ENCODE measurements at regions not wholly inside any gene's neighbourhood (a gene's known extent, or its start where the extent isn't known, plus 50 kb on each side); places are given as distances from the start of the nearest gene placed in this dataset.

DNA sequence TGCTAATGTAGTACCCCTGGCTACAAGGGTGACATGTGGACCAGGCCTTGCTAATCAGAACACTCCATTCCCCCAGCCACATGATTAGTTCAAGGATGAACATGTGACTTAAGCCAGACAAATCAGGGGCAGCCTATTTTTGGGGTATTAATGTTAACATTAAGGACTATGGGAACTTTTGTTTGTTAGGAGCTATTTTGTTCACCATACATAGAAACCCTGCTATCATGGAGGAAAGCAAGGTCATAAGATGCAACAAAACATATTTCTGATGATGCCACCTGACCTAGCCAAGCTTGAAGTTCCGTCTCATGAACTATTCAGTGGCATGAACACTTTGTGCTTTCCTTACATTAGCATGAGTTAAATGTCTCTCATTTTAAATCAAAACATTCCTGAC lies 90.8 kb upstream of the PELI2 start:
- H3K27me3 ChIP-seq (ENCODE audit: insufficient read depth, low read length), result peaks cover 14% of the 10 kb centered on the region; the same call in 1 of the 2 replicates

GRCh38 chr14:56027916-56028712 lies 90.1 kb upstream of the PELI2 start:
- Histone ChIP-seq H3K79me2 (ENCODE audit: control insufficient read depth, insufficient read depth, low read length, unreplicated experiment) (no peaks in the 10 kb centered on the region), H3K4me1 (ENCODE audit: control insufficient read depth, insufficient read depth, low read length, unreplicated experiment) (no peaks in the 10 kb centered on the region), H3K36me3 (ENCODE audit: insufficient read depth, low read length) (no peaks in the 10 kb centered on the region), H3K27ac (ENCODE audit: low read depth, low read length) (no peak overlapping the region), H2AFZ (ENCODE audit: low read length, unreplicated experiment) (no peak overlapping the region), H3K27me3 (ENCODE audit: insufficient read depth, low read length) (peaks cover 14% of the 10 kb centered on the region; the same call in 1 of the 2 replicates), H3K4me3 (ENCODE audit: low read depth, low read length) (no peak overlapping the region)

More for the DNA sequence above, 90.8 kb upstream of the PELI2 start:
- no peaks in the 10 kb centered on the region for H3K4me1 ChIP-seq (ENCODE audit: control insufficient read depth, insufficient read depth, low read length, unreplicated experiment)
- no peaks in the 10 kb centered on the region for H3K36me3 ChIP-seq (ENCODE audit: insufficient read depth, low read length)
- H2AFZ ChIP-seq (ENCODE audit: low read length, unreplicated experiment), result no peak overlapping the region
- no peaks in the 10 kb centered on the region for H3K79me2 ChIP-seq (ENCODE audit: control insufficient read depth, insufficient read depth, low read length, unreplicated experiment)
- H3K27ac ChIP-seq (ENCODE audit: low read depth, low read length), result no peak overlapping the region
- no peak overlapping the region for H3K4me3 ChIP-seq (ENCODE audit: low read depth, low read length)

GRCh38 chr14:56036353-56036752 lies 81.9 kb upstream of the PELI2 start:
- H3K4me3 ChIP-seq (ENCODE audit: low read depth, low read length), result no peak overlapping the region
- no peaks in the 10 kb centered on the region for H3K4me1 ChIP-seq (ENCODE audit: control insufficient read depth, insufficient read depth, low read length, unreplicated experiment)
- H3K79me2 ChIP-seq (ENCODE audit: control insufficient read depth, insufficient read depth, low read length, unreplicated experiment), result no peaks in the 10 kb centered on the region
- H3K27ac ChIP-seq (ENCODE audit: low read depth, low read length), result no peak overlapping the region
- no peak overlapping the region for H2AFZ ChIP-seq (ENCODE audit: low read length, unreplicated experiment)
- no peaks in the 10 kb centered on the region for H3K36me3 ChIP-seq (ENCODE audit: insufficient read depth, low read length)
- peaks cover 24% of the 10 kb centered on the region; the same call in 1 of the 2 replicates for H3K27me3 ChIP-seq (ENCODE audit: insufficient read depth, low read length)

DNA sequence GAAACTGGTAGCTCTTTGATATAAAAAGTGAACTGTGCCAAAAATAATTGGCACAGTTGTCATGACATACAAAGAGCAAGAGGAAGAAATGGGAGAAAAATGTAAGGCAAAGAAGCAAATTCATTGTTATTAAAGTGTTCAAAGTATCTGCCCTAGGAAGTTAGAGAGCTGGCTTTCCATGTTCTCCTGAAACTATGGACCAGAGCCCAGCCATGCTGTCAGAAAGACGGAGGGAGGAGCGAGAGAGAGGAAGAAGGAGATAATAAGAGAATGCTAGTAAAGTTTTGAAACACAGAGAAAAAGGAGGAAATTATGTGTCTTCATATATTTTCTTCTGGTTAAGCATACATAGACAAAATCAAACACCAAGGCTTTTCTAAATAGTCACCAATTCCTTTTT lies 78.1 kb upstream of the PELI2 start:
- Histone ChIP-seq H3K4me3 (ENCODE audit: low read depth, low read length) (no peak overlapping the region), H3K27ac (ENCODE audit: low read depth, low read length) (no peak overlapping the region), H3K36me3 (ENCODE audit: insufficient read depth, low read length) (no peaks in the 10 kb centered on the region), H2AFZ (ENCODE audit: low read length, unreplicated experiment) (no peak overlapping the region), H3K4me1 (ENCODE audit: control insufficient read depth, insufficient read depth, low read length, unreplicated experiment) (no peaks in the 10 kb centered on the region), H3K79me2 (ENCODE audit: control insufficient read depth, insufficient read depth, low read length, unreplicated experiment) (no peaks in the 10 kb centered on the region), H3K27me3 (ENCODE audit: insufficient read depth, low read length) (peaks cover 40% of the 10 kb centered on the region)

DNA sequence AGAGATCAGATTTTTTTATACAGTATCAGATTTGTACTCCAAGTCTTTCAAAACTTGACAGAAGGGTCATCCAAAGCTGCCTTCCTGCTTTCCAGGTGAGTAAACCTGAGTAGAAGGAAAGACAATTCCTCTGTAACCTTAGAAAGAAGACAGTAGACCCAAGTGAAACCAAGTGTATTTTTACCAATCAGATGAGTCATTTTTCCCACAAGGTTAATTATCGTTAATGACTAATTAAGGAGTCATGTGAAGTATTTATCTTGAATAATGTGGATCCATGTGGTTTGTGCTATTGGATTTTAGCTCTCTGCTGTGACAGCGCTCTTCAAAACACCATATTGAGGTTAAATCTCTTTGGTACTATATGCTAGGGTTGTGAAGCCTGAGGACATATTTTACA lies 74.0 kb upstream of the PELI2 start:
- Histone ChIP-seq H3K27me3 (ENCODE audit: insufficient read depth, low read length) (peaks cover 28% of the 10 kb centered on the region), H3K4me1 (ENCODE audit: control insufficient read depth, insufficient read depth, low read length, unreplicated experiment) (no peaks in the 10 kb centered on the region), H3K27ac (ENCODE audit: low read depth, low read length) (no peak overlapping the region)

DNA sequence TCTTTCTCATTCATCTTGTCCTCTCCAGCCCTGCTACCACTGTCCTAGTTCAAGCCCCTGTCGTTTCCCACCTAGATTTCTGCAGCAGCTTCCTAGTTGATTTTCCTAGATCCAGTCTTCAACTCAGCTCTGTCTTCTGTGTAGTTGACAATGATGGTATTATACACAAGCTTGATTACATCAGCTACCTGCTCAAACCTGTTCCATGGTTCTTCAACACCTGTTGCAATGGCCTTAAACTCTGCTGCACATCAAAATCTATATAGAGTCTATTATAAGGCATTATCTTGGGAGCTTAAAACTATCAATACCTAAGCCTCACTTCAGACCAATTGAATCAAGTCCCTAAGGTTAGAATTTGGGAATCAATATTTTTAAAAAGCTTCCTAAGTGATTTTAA lies 71.7 kb upstream of the PELI2 start:
- Histone ChIP-seq H3K36me3 (ENCODE audit: insufficient read depth, low read length) (no peaks in the 10 kb centered on the region), H3K79me2 (ENCODE audit: control insufficient read depth, insufficient read depth, low read length, unreplicated experiment) (no peaks in the 10 kb centered on the region), H2AFZ (ENCODE audit: low read length, unreplicated experiment) (no peak overlapping the region), H3K27ac (ENCODE audit: low read depth, low read length) (no peak overlapping the region), H3K27me3 (ENCODE audit: insufficient read depth, low read length) (peaks cover 25% of the 10 kb centered on the region), H3K4me3 (ENCODE audit: low read depth, low read length) (no peak overlapping the region), H3K4me1 (ENCODE audit: control insufficient read depth, insufficient read depth, low read length, unreplicated experiment) (no peaks in the 10 kb centered on the region)

More for the DNA sequence above, 74.0 kb upstream of the PELI2 start:
- Histone ChIP-seq H3K4me3 (ENCODE audit: low read depth, low read length) (no peak overlapping the region), H2AFZ (ENCODE audit: low read length, unreplicated experiment) (no peak overlapping the region), H3K79me2 (ENCODE audit: control insufficient read depth, insufficient read depth, low read length, unreplicated experiment) (no peaks in the 10 kb centered on the region), H3K36me3 (ENCODE audit: insufficient read depth, low read length) (no peaks in the 10 kb centered on the region)

GRCh38 chr14:56046996-56047395 lies 71.2 kb upstream of the PELI2 start:
- no peak overlapping the region for H3K4me3 ChIP-seq (ENCODE audit: low read depth, low read length)
- H3K4me1 ChIP-seq (ENCODE audit: control insufficient read depth, insufficient read depth, low read length, unreplicated experiment), result no peaks in the 10 kb centered on the region
- no peak overlapping the region for H2AFZ ChIP-seq (ENCODE audit: low read length, unreplicated experiment)
- H3K36me3 ChIP-seq (ENCODE audit: insufficient read depth, low read length), result no peaks in the 10 kb centered on the region
- H3K27ac ChIP-seq (ENCODE audit: low read depth, low read length), result no peak overlapping the region
- no peaks in the 10 kb centered on the region for H3K79me2 ChIP-seq (ENCODE audit: control insufficient read depth, insufficient read depth, low read length, unreplicated experiment)
- peaks cover 24% of the 10 kb centered on the region for H3K27me3 ChIP-seq (ENCODE audit: insufficient read depth, low read length)

DNA sequence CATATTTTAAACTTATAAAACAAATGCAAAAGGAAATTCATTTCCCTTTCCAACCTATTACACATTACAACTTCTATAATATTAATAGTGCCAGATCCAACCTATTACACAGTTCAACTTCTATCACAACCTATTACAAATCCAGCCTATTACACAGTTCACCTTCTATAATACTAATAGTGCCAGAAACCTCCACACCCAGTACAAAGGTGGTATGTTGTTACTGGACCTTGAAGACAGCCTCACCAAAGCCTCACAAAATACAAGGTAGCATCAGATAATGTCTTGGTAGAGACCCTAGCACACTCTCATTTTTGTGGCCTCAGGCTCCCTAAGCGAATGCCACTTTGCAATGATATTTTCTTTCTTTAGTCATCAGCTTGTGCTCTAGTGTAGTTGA lies 68.7 kb upstream of the PELI2 start:
- Histone ChIP-seq H2AFZ (ENCODE audit: low read length, unreplicated experiment) (no peak overlapping the region), H3K4me3 (ENCODE audit: low read depth, low read length) (no peak overlapping the region), H3K27me3 (ENCODE audit: insufficient read depth, low read length) (peaks cover 23% of the 10 kb centered on the region), H3K36me3 (ENCODE audit: insufficient read depth, low read length) (no peaks in the 10 kb centered on the region), H3K79me2 (ENCODE audit: control insufficient read depth, insufficient read depth, low read length, unreplicated experiment) (no peaks in the 10 kb centered on the region), H3K4me1 (ENCODE audit: control insufficient read depth, insufficient read depth, low read length, unreplicated experiment) (no peaks in the 10 kb centered on the region), H3K27ac (ENCODE audit: low read depth, low read length) (no peak overlapping the region)

DNA sequence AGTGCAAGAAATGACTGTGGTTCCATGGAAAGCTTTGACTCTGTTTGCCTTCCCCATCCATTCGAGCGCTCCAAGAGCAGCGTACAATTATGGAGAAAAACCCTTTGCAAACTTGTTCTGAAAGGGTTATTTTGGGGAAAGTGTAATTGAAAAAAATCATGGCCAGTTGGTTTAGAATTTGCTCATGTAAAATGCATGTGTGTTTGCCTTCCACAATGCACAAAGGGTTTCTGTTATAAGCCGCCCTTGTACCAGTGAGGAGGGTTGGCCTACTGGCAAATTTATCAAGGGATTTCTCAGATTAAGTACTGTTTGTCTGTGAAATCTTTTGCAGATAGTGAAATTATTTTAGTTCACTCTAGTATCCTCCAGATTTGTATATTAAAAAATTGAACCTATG lies 62.7 kb upstream of the PELI2 start:
- Histone ChIP-seq H3K4me3 (ENCODE audit: low read depth, low read length) (no peak overlapping the region), H3K36me3 (ENCODE audit: insufficient read depth, low read length) (no peaks in the 10 kb centered on the region), H3K27me3 (ENCODE audit: insufficient read depth, low read length) (peaks cover 50% of the 10 kb centered on the region), H2AFZ (ENCODE audit: low read length, unreplicated experiment) (no peak overlapping the region), H3K79me2 (ENCODE audit: control insufficient read depth, insufficient read depth, low read length, unreplicated experiment) (no peaks in the 10 kb centered on the region), H3K27ac (ENCODE audit: low read depth, low read length) (no peak overlapping the region), H3K4me1 (ENCODE audit: control insufficient read depth, insufficient read depth, low read length, unreplicated experiment) (no peaks in the 10 kb centered on the region)

DNA sequence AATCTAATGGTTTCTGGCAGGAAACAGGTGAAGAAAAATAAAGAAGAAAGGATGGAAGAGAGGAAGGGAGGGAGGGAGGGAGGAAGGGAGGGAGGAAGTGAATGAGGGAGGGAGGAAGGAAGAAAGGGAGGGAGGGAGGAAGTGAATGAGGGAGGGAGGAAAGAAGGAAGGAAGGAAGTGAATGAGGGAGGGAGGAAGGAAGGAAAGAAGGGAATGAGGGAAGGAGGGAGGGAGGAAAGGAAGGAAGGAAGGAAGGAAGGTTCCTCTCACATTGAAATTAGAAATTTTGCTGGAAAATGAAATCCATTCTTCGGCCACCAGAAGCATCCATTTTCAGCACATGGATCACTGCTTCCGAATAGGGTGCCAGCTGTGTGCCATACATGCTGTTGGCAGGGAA lies 62.2 kb upstream of the PELI2 start:
- H3K27me3 ChIP-seq (ENCODE audit: insufficient read depth, low read length), result peaks cover 53% of the 10 kb centered on the region
- no peaks in the 10 kb centered on the region for H3K79me2 ChIP-seq (ENCODE audit: control insufficient read depth, insufficient read depth, low read length, unreplicated experiment)
- H3K27ac ChIP-seq (ENCODE audit: low read depth, low read length), result no peak overlapping the region
- no peak overlapping the region for H3K4me3 ChIP-seq (ENCODE audit: low read depth, low read length)
- H2AFZ ChIP-seq (ENCODE audit: low read length, unreplicated experiment), result no peak overlapping the region
- H3K36me3 ChIP-seq (ENCODE audit: insufficient read depth, low read length), result no peaks in the 10 kb centered on the region
- no peaks in the 10 kb centered on the region for H3K4me1 ChIP-seq (ENCODE audit: control insufficient read depth, insufficient read depth, low read length, unreplicated experiment)

DNA sequence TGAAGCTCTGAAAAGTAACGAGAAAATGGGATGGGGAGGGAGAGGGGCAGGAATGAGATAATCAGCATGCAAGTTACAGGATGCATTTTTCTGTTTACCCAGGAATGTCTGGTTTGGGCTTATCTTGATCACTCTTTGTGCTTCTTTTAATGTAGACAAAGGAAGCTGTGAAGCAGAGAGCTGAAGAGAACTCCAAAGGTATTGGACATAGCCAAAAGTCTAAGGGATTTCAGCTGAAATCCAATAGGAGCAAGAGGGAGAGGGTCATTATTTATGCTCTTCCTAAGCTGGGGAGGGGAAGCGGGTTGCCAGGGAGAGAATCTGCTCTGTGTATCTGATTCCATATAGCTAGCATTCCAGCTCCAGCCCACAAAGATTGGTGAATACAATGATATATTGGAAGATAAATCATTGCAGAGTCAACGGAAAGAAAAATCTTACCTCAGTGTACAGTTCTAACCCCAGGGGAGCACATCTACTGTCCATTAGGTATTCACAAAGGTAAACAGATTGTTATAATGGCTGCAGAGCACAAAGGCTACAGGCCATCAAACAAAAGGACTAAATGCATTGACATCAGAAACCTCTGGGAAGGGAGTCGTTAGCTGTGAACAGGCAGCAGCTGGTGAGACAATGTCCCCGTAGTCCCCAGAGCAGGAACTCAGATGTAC lies 61.0 kb upstream of the PELI2 start:
- Histone ChIP-seq H3K27me3 (ENCODE audit: insufficient read depth, low read length) (peaks cover 54% of the 10 kb centered on the region), H2AFZ (ENCODE audit: low read length, unreplicated experiment) (no peak overlapping the region)

More for the DNA sequence above, 61.0 kb upstream of the PELI2 start:
- no peaks in the 10 kb centered on the region for H3K4me1 ChIP-seq (ENCODE audit: control insufficient read depth, insufficient read depth, low read length, unreplicated experiment)
- no peaks in the 10 kb centered on the region for H3K36me3 ChIP-seq (ENCODE audit: insufficient read depth, low read length)
- no peak overlapping the region for H3K4me3 ChIP-seq (ENCODE audit: low read depth, low read length)
- no peak overlapping the region for H3K27ac ChIP-seq (ENCODE audit: low read depth, low read length)
- H3K79me2 ChIP-seq (ENCODE audit: control insufficient read depth, insufficient read depth, low read length, unreplicated experiment), result no peaks in the 10 kb centered on the region
